ENCODE measurements at regions not wholly inside any gene's neighbourhood (a gene's known extent, or its start where the extent isn't known, plus 50 kb on each side); places are given as distances from the start of the nearest gene placed in this dataset.

DNA sequence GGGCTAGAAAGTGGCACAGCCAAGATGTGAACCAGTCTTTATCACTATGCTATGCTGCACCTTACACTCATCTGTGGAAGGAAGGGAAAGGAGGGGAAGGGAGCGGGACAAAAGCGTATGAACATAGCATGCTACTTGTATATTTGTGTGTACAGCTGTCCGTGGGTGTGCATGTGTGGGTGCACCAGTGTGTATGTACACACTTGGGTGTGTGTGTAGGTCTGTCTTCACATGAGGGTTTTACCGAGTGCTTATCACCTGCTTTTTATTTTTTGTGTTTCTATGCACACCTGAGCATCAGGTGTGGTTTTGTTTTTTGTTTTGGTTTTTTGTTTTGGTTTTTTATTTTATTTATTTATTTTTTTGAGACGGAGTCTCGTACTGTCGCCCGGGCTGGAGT is 255.7 kb downstream of the RRAGC start:
- Histone ChIP-seq H3K4me1 (ENCODE audit: control insufficient read depth in 4 of 4, insufficient read depth in 4 of 4, low read length in 3 of 4) (no peaks in the 10 kb centered on the region), H3K27ac (ENCODE audit: low read depth in 1 of 2, low read length in 2 of 2) (no peak overlapping the region), H3K36me3 (ENCODE audit: control insufficient read depth in 4 of 4, insufficient read depth in 3 of 4, low read depth in 1 of 4, low read length in 3 of 4) (no peaks in the 10 kb centered on the region), H3K9me3 (ENCODE audit: control insufficient read depth in 4 of 4, low read length in 3 of 4) (no peaks in the 10 kb centered on the region), H3K4me3 (ENCODE audit: low read depth in 1 of 3, low read length in 3 of 3) (no peak overlapping the region), H3K9ac (ENCODE audit: low read depth in 1 of 2, low read length in 2 of 2) (no peak overlapping the region), H3K27me3 (ENCODE audit: control insufficient read depth in 4 of 4, insufficient read depth in 4 of 4, low read length in 3 of 4) (peaks cover 0 to 4% (median 2%) of the 10 kb centered on the region in 4 donors)
- TF ChIP-seq TAF1 (conservative IDR thresholded peaks at IDR 0.05) (no peak), SP1 (IDR thresholded peaks at IDR 0.05) (no peak)
- TF ChIP-seq, protein P1, sequence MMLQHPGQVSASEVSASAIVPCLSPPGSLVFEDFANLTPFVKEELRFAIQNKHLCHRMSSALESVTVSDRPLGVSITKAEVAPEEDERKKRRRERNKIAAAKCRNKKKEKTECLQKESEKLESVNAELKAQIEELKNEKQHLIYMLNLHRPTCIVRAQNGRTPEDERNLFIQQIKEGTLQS (IDR thresholded peaks at IDR 0.05) = no peak
- WGBS = 75% methylated on average over 8 of the region's 8 CpGs
- DNase-seq (ENCODE audit: low spot score) = peak; percentile 12

DNA sequence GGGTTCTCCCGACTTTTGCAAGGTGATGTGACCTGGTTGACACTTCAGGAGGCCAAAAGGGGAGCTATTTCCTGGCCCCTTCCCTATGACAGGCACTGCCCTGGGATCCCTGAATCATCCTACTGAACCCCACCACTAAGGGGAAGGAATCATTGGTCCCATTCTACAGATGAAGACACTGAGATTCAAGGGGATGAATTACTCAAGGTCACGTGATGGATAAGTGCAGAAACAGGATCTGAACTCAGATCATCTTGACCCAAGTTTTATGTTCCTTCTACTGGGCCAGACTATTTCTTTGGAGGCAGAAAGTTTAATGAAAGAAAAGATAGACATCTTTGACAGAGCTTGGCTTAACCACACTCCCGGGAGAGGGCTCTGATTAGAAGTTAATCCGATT is 258.7 kb downstream of the RRAGC start:
- DNase-seq (ENCODE audit: low spot score) = no peak
- Histone ChIP-seq H3K36me3 (ENCODE audit: control insufficient read depth in 4 of 4, insufficient read depth in 3 of 4, low read depth in 1 of 4, low read length in 3 of 4) (no peaks in the 10 kb centered on the region), H3K4me1 (ENCODE audit: control insufficient read depth in 4 of 4, insufficient read depth in 4 of 4, low read length in 3 of 4) (no peaks in the 10 kb centered on the region), H3K27me3 (ENCODE audit: control insufficient read depth in 4 of 4, insufficient read depth in 4 of 4, low read length in 3 of 4) (peaks cover 0 to 4% (median 2%) of the 10 kb centered on the region in 4 donors), H3K9ac (ENCODE audit: low read depth in 1 of 2, low read length in 2 of 2) (no peak overlapping the region), H3K27ac (ENCODE audit: low read depth in 1 of 2, low read length in 2 of 2) (no peak overlapping the region), H3K9me3 (ENCODE audit: control insufficient read depth in 4 of 4, low read length in 3 of 4) (no peaks in the 10 kb centered on the region), H3K4me3 (ENCODE audit: low read depth in 1 of 3, low read length in 3 of 3) (no peak overlapping the region)
- no peak for TF ChIP-seq RXRA (IDR thresholded peaks at IDR 0.05)
- no peak for TF ChIP-seq SP1 (IDR thresholded peaks at IDR 0.05)
- no peak for TF ChIP-seq GABPA (IDR thresholded peaks at IDR 0.05 in 1 of 2, conservative IDR thresholded peaks at IDR 0.05 in 1 of 2)
- TF ChIP-seq, protein P1 (IDR thresholded peaks at IDR 0.05) = no peak
- no peak for TF ChIP-seq RAD21 (IDR thresholded peaks at IDR 0.05)
- no peak for TF ChIP-seq YY1 (IDR thresholded peaks at IDR 0.05)
- TF ChIP-seq FOXA1 (IDR thresholded peaks at IDR 0.05) = no peak
- no peak for TF ChIP-seq FOXA2 (IDR thresholded peaks at IDR 0.05)
- TF ChIP-seq, protein P2, sequence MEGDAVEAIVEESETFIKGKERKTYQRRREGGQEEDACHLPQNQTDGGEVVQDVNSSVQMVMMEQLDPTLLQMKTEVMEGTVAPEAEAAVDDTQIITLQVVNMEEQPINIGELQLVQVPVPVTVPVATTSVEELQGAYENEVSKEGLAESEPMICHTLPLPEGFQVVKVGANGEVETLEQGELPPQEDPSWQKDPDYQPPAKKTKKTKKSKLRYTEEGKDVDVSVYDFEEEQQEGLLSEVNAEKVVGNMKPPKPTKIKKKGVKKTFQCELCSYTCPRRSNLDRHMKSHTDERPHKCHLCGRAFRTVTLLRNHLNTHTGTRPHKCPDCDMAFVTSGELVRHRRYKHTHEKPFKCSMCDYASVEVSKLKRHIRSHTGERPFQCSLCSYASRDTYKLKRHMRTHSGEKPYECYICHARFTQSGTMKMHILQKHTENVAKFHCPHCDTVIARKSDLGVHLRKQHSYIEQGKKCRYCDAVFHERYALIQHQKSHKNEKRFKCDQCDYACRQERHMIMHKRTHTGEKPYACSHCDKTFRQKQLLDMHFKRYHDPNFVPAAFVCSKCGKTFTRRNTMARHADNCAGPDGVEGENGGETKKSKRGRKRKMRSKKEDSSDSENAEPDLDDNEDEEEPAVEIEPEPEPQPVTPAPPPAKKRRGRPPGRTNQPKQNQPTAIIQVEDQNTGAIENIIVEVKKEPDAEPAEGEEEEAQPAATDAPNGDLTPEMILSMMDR (IDR thresholded peaks at IDR 0.05; ENCODE audit: low read depth, low read length, missing input control) = no peak
- TF ChIP-seq JUND (IDR thresholded peaks at IDR 0.05) = no peak
- no peak for TF ChIP-seq NR2F2 (IDR thresholded peaks at IDR 0.05)
- no peak for TF ChIP-seq TAF1 (conservative IDR thresholded peaks at IDR 0.05)
- TF ChIP-seq, protein P3, sequence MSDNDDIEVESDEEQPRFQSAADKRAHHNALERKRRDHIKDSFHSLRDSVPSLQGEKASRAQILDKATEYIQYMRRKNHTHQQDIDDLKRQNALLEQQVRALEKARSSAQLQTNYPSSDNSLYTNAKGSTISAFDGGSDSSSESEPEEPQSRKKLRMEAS (IDR thresholded peaks at IDR 0.05) = no peak
- TF ChIP-seq, protein P4, sequence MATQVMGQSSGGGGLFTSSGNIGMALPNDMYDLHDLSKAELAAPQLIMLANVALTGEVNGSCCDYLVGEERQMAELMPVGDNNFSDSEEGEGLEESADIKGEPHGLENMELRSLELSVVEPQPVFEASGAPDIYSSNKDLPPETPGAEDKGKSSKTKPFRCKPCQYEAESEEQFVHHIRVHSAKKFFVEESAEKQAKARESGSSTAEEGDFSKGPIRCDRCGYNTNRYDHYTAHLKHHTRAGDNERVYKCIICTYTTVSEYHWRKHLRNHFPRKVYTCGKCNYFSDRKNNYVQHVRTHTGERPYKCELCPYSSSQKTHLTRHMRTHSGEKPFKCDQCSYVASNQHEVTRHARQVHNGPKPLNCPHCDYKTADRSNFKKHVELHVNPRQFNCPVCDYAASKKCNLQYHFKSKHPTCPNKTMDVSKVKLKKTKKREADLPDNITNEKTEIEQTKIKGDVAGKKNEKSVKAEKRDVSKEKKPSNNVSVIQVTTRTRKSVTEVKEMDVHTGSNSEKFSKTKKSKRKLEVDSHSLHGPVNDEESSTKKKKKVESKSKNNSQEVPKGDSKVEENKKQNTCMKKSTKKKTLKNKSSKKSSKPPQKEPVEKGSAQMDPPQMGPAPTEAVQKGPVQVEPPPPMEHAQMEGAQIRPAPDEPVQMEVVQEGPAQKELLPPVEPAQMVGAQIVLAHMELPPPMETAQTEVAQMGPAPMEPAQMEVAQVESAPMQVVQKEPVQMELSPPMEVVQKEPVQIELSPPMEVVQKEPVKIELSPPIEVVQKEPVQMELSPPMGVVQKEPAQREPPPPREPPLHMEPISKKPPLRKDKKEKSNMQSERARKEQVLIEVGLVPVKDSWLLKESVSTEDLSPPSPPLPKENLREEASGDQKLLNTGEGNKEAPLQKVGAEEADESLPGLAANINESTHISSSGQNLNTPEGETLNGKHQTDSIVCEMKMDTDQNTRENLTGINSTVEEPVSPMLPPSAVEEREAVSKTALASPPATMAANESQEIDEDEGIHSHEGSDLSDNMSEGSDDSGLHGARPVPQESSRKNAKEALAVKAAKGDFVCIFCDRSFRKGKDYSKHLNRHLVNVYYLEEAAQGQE (IDR thresholded peaks at IDR 0.05) = no peak
- TF ChIP-seq EGR1 (IDR thresholded peaks at IDR 0.05; ENCODE audit: low read depth in 2 of 2) = no peak
- no peak for TF ChIP-seq HNF4G (IDR thresholded peaks at IDR 0.05)
- no peak for TF ChIP-seq HNF4A (conservative IDR thresholded peaks at IDR 0.05)
- TF ChIP-seq, protein P5, sequence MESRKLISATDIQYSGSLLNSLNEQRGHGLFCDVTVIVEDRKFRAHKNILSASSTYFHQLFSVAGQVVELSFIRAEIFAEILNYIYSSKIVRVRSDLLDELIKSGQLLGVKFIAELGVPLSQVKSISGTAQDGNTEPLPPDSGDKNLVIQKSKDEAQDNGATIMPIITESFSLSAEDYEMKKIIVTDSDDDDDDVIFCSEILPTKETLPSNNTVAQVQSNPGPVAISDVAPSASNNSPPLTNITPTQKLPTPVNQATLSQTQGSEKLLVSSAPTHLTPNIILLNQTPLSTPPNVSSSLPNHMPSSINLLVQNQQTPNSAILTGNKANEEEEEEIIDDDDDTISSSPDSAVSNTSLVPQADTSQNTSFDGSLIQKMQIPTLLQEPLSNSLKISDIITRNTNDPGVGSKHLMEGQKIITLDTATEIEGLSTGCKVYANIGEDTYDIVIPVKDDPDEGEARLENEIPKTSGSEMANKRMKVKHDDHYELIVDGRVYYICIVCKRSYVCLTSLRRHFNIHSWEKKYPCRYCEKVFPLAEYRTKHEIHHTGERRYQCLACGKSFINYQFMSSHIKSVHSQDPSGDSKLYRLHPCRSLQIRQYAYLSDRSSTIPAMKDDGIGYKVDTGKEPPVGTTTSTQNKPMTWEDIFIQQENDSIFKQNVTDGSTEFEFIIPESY (IDR thresholded peaks at IDR 0.05) = no peak
- WGBS = 58% methylated on average over 4 of the region's 4 CpGs

All from liver (tissue), 8 donors.